ENCODE measurements at regions not wholly inside any gene's neighbourhood (a gene's known extent, or its start where the extent isn't known, plus 50 kb on each side); places are given as distances from the start of the nearest gene placed in this dataset.

DNA sequence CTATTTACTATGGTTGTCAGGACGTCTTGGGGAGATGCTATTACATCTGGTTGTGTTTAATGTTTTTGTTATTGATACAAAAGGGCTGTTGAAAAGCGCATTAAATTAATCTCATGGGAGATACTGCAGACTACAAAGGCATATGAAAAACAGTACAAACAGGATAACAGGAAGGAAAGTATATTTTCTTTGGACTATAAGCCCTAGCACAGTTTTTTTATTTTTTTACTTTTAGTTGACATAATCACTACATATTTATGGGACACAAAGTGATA lies 341.3 kb downstream of the ARL4A start:
- no peak for TF ChIP-seq POLR2A (IDR thresholded peaks at IDR 0.05; ENCODE audit: low read depth, low read length)
- TF ChIP-seq, protein P1, sequence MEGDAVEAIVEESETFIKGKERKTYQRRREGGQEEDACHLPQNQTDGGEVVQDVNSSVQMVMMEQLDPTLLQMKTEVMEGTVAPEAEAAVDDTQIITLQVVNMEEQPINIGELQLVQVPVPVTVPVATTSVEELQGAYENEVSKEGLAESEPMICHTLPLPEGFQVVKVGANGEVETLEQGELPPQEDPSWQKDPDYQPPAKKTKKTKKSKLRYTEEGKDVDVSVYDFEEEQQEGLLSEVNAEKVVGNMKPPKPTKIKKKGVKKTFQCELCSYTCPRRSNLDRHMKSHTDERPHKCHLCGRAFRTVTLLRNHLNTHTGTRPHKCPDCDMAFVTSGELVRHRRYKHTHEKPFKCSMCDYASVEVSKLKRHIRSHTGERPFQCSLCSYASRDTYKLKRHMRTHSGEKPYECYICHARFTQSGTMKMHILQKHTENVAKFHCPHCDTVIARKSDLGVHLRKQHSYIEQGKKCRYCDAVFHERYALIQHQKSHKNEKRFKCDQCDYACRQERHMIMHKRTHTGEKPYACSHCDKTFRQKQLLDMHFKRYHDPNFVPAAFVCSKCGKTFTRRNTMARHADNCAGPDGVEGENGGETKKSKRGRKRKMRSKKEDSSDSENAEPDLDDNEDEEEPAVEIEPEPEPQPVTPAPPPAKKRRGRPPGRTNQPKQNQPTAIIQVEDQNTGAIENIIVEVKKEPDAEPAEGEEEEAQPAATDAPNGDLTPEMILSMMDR (IDR thresholded peaks at IDR 0.05; ENCODE audit: extremely low read depth in 1 of 2, insufficient read depth in 1 of 2, low read depth in 1 of 2, low read length in 2 of 2), result no peak

Data from endothelial cell of umbilical vein (primary cell).